ENCODE measurements at regions not wholly inside any gene's neighbourhood (a gene's known extent, or its start where the extent isn't known, plus 50 kb on each side); places are given as distances from the start of the nearest gene placed in this dataset.

GRCh38 chr12:67026487-67027246 lies 242.5 kb upstream of the CAND1 start:
- TF ChIP-seq CTCF (IDR thresholded peaks at IDR 0.05) = no peak
- TF ChIP-seq POLR2A (IDR thresholded peaks at IDR 0.05) = no peak

All from Peyer's patch (tissue), 4 donors.